Adrenal gland (tissue), 9 donors: ENCODE measurements at regions not wholly inside any gene's neighbourhood (a gene's known extent, or its start where the extent isn't known, plus 50 kb on each side); places are given as distances from the start of the nearest gene placed in this dataset.

Source experiments
- DNase-seq, 7 donors: peaks; one replicate each; pipeline ENCODE4 v3.0.0-alpha.2; 2019 to 2020
- H3K27ac ChIP-seq, 5 donors: fragments of 200-600 bp; sonication (generic) in 4 of 5; 1 replicate in 3 of 5; 2 replicates in 2 of 5; pipeline versions ENCODE4 v1.5.1 to v1.8.0; 2016 to 2020; ENCODE audit warnings: mild to moderate bottlenecking in 1 of 5
- H3K27me3 ChIP-seq: fragments of 200-600 bp; 2 replicates; pipeline ENCODE4 v1.8.0; 2021
- H3K36me3 ChIP-seq, 2 donors: fragments of 200-600 bp; replicated peaks in 1 of 2; 1 replicate in 1 of 2; 2 replicates in 1 of 2; pipeline versions ENCODE4 v1.5.1 to v1.8.0; 2018 to 2022
- H3K4me1 ChIP-seq, 2 donors: fragments of 200-600 bp; replicated peaks in 1 of 2; 1 replicate in 1 of 2; 2 replicates in 1 of 2; pipeline versions ENCODE4 v1.5.1 to v1.8.0; 2018 to 2021
- H3K4me3 ChIP-seq, 4 donors: fragments of 200-600 bp; sonication (generic) in 3 of 4; one replicate each; pipeline ENCODE4 v1.5.1; 2016 to 2018
- H3K9me3 ChIP-seq, 3 donors: fragments of 200-600 bp; sonication (generic) in 1 of 3; replicated peaks in 1 of 3; 1 replicate in 2 of 3; 2 replicates in 1 of 3; pipeline versions ENCODE4 v1.5.1 to v1.8.0; 2016 to 2021
- CTCF ChIP-seq, 6 experiments: fragments of 450-650 bp in 4 of 6; fragments of 200-600 bp in 2 of 6; sonication (generic) in 1 of 6; IDR thresholded peaks; 1 replicate in 5 of 6; 2 replicates in 1 of 6; pipeline versions ENCODE4 v1.5.1 to v1.8.0; 2016 to 2021; ENCODE audit warnings: antibody characterized with exemption in 6 of 6, mild to moderate bottlenecking in 2 of 6, moderate library complexity in 1 of 6
- POLR2A ChIP-seq, 2 donors: fragments of 450-650 bp; IDR thresholded peaks; one replicate each; pipeline ENCODE4 v1.6.1; 2017; ENCODE audit warnings: antibody characterized with exemption in 2 of 2, mild to moderate bottlenecking in 2 of 2, moderate library complexity in 1 of 2
- WGBS, 4 donors: extraction: QIAGEN DNeasy Blood & Tissue Kit in 2 of 4; methylation state at CpG; one replicate each; pipeline versions ENCODE4 v1.1.5 to v1.1.7; 2013 to 2017; 5-methylcytosine and 5-hydroxymethylcytosine counted together
- intact Hi-C, 2 donors: fragments of 100-400 bp; cut with DNase I; formaldehyde crosslinking; loops; one replicate each; pipeline versions ENCODE4 v1.14.1 to v1.15.0; 2022 to 2023
- donor health status: healthy with polysubstance abuse.
- donor health status: Bipolar disorder and iron deficiency.
- donor health status: DM: yes; HTN: yes; CAD: no.
- donor health status: DM: no; HTN: no; CAD: no.
- donor health status: DM: no; HTN: no; CAD: no.

GRCh38 chr18:59834267-59834666, 65.5 kb upstream of the PMAIP1 start:
- Histone ChIP-seq H3K4me3 (no peak overlapping the region), H3K36me3 (no peaks in the 10 kb centered on the region), H3K27me3 (no peaks in the 10 kb centered on the region), H3K27ac (no peak overlapping the region), H3K9me3 (no peaks in the 10 kb centered on the region), H3K4me1 (peaks cover 0 to 4% of the 10 kb centered on the region in 2 donors)
- TF ChIP-seq CTCF (IDR thresholded peaks at IDR 0.05) = no peak
- TF ChIP-seq POLR2A (IDR thresholded peaks at IDR 0.05) = no peak
- DNase-seq = no peak
- intact Hi-C loops = no loop called here
- 63 to 82% (median 75%) methylated on average over 3 of the region's 3 CpGs for WGBS, 4 donors

GRCh38 chr18:59833785-59834184, 66.0 kb upstream of the PMAIP1 start:
- no peak for TF ChIP-seq POLR2A (IDR thresholded peaks at IDR 0.05)
- TF ChIP-seq CTCF (IDR thresholded peaks at IDR 0.05) = no peak
- no peaks in the 10 kb centered on the region for H3K9me3 ChIP-seq
- H3K27ac ChIP-seq = no peak overlapping the region
- H3K4me1 ChIP-seq = peaks cover 0 to 4% of the 10 kb centered on the region in 2 donors
- H3K27me3 ChIP-seq = no peaks in the 10 kb centered on the region
- no peak overlapping the region for H3K4me3 ChIP-seq
- DNase-seq = no peak
- WGBS, 4 donors = 56 to 72% (median 66%) methylated on average over 3 of the region's 3 CpGs
- intact Hi-C loops = no loop called here
- H3K36me3 ChIP-seq = no peaks in the 10 kb centered on the region

DNA sequence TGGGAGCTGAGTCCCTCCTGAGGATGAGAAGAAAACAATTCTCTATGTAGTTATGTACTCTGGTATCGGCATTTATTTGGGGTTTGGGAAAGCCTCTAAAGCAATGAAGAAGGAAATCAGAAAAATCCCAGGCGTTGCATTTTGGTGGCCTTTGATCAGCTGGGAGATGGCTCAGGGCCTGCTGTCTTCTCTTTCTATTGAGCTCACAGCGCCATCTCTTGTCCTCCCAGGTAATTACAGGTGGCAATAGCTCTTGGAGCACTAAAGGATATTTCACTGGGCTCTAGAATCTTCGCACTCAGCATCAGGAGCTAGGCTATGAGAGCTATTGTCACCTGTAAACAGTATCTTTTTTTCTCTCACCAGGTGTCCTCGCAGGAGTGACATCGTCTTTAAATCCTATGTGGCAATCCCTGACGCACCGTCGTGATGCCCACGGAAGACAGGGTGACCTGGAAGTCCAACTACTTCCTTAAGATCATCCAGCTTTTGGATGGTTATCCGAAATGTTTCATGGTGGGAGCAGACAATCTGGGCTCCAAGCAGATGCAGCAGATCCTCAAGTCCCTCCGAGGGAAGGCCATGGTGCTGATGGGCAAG, 76.1 kb upstream of the PMAIP1 start:
- TF ChIP-seq CTCF (IDR thresholded peaks at IDR 0.05) (peak; percentile 81 to 93 (median 91)), POLR2A (IDR thresholded peaks at IDR 0.05) (no peak)
- 27 to 35% (median 28%) methylated on average over 10 to 12 of the region's 12 CpGs for WGBS, 4 donors
- H3K4me3 ChIP-seq = no peak overlapping the region
- DNase-seq = peak; percentile 81 to 93 (median 84)
- H3K36me3 ChIP-seq = no peaks in the 10 kb centered on the region
- no peaks in the 10 kb centered on the region for H3K27me3 ChIP-seq
- no peaks in the 10 kb centered on the region for H3K9me3 ChIP-seq
- intact Hi-C loops = loop anchor here (5.0 to 10.0 kb wide), 4 partner anchors 126 to 369 kb away; partner anchors contain the start of gene CCBE1 (in 1 of the 2)
- H3K27ac ChIP-seq = no peak overlapping the region
- peaks cover 0 to 6% of the 10 kb centered on the region in 2 donors for H3K4me1 ChIP-seq

- intact Hi-C loops = loop anchor here (5.0 to 10.0 kb wide), 4 partner anchors 126 to 368 kb away; partner anchors contain the start of gene CCBE1 (in 1 of the 2)
- DNase-seq = no peak
- 68 to 71% (median 71%) methylated on average over 7 of the region's 7 CpGs for WGBS, 4 donors
- Histone ChIP-seq H3K27ac (no peak overlapping the region), H3K9me3 (no peaks in the 10 kb centered on the region), H3K36me3 (no peaks in the 10 kb centered on the region), H3K27me3 (no peaks in the 10 kb centered on the region), H3K4me3 (no peak overlapping the region), H3K4me1 (peaks cover 0 to 6% of the 10 kb centered on the region in 2 donors)
- no peak for TF ChIP-seq CTCF (IDR thresholded peaks at IDR 0.05)
- no peak for TF ChIP-seq POLR2A (IDR thresholded peaks at IDR 0.05)
Measured at GRCh38 chr18:59822612-59823550, 76.9 kb upstream of the PMAIP1 start.
